ENCODE measurements at regions not wholly inside any gene's neighbourhood (a gene's known extent, or its start where the extent isn't known, plus 50 kb on each side); places are given as distances from the start of the nearest gene placed in this dataset.
"Not testable (repeated sequence)": the region's sequence is repeated elsewhere in the genome, so short reads cannot be mapped to it uniquely, and the experiment has no call there.

DNA sequence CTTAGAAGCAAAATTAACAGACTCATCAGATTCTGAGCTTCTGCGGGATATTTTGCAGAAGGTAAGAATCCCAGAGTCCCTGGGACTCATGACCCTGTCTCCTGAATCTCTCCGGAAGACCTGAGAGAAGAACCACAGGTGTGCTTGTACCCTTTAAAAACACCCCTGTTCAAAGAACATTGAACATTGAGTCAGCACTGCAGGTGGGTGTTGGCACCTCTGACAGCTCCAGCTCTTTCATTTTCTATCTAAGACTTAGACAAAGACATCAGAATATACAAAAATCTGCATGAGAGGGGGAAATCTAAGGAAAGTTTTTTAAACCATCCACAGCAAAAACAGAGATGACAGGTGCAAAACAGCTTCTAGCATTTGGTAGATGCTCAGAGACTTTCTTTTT is 50.1 kb upstream of the ROPN1B start:
- not testable (repeated sequence) for H3K4me3 ChIP-seq (ENCODE audit: low read depth, low read length); DNase-seq (ENCODE audit: low read depth); H3K36me3 ChIP-seq (ENCODE audit: control insufficient read depth, insufficient read depth, low read length); H3K27me3 ChIP-seq (ENCODE audit: control insufficient read depth, insufficient read depth, low read length)

Measured in kidney epithelial cell (primary cell).